Skin epidermis (tissue), 12 donors: ENCODE measurements at regions not wholly inside any gene's neighbourhood (a gene's known extent, or its start where the extent isn't known, plus 50 kb on each side); places are given as distances from the start of the nearest gene placed in this dataset.
"Not testable (repeated sequence)": the region's sequence is repeated elsewhere in the genome, so short reads cannot be mapped to it uniquely, and the experiment has no call there.

ENCODE experiments used
- H3K27ac ChIP-seq, 21 experiments: fragments of 200-600 bp; sonication (generic) in 11 of 21; one replicate each; pipeline ENCODE4 v1.5.0; 2020; ENCODE audit warnings: mild to moderate bottlenecking in 3 of 21, inconsistent platforms in 2 of 21, moderate library complexity in 2 of 21
- H3K4me3 ChIP-seq, 7 experiments: fragments of 200-600 bp; sonication (generic) in 2 of 7; one replicate each; pipeline ENCODE4 v1.5.0; 2020; ENCODE audit warnings: inconsistent platforms in 2 of 7, mild to moderate bottlenecking in 2 of 7, moderate library complexity in 1 of 7

GRCh38 chr13:81362711-81363110 lies 1021.8 kb upstream of the SPRY2 start:
- H3K27ac ChIP-seq, H3K4me3 ChIP-seq: not testable (repeated sequence)

- Histone ChIP-seq H3K4me3 (no peak overlapping the region), H3K27ac (no peak overlapping the region)
Measured at GRCh38 chr13:81350056-81350455, 1009.1 kb upstream of the SPRY2 start.

GRCh38 chr13:81340118-81341069 lies 999.5 kb upstream of the SPRY2 start:
- H3K27ac ChIP-seq = not testable (repeated sequence)

GRCh38 chr13:81339666-81340065 lies 998.7 kb upstream of the SPRY2 start:
- not testable (repeated sequence) for H3K4me3 ChIP-seq, H3K27ac ChIP-seq

More at GRCh38 chr13:81340118-81341069, 999.5 kb upstream of the SPRY2 start:
- H3K4me3 ChIP-seq = not testable (repeated sequence)

GRCh38 chr13:81334481-81334880 lies 993.6 kb upstream of the SPRY2 start:
- no peak overlapping the region for H3K27ac ChIP-seq

GRCh38 chr13:81326913-81327312 lies 986.0 kb upstream of the SPRY2 start:
- Histone ChIP-seq H3K27ac (no peak overlapping the region), H3K4me3 (no peak overlapping the region)

More at GRCh38 chr13:81334481-81334880, 993.6 kb upstream of the SPRY2 start:
- no peak overlapping the region for H3K4me3 ChIP-seq

- no peak overlapping the region for H3K27ac ChIP-seq
- no peak overlapping the region for H3K4me3 ChIP-seq
Measured at GRCh38 chr13:81320516-81320915, 979.6 kb upstream of the SPRY2 start.

GRCh38 chr13:81319351-81319750 lies 978.4 kb upstream of the SPRY2 start:
- Histone ChIP-seq H3K4me3 (no peak overlapping the region), H3K27ac (no peak overlapping the region)

- H3K4me3 ChIP-seq = no peak overlapping the region
Measured at GRCh38 chr13:81318231-81319019, 977.5 kb upstream of the SPRY2 start.

GRCh38 chr13:81314461-81314860 lies 973.5 kb upstream of the SPRY2 start:
- H3K27ac ChIP-seq = no peak overlapping the region
- no peak overlapping the region for H3K4me3 ChIP-seq

More at GRCh38 chr13:81318231-81319019, 977.5 kb upstream of the SPRY2 start:
- no peak overlapping the region for H3K27ac ChIP-seq

- H3K4me3 ChIP-seq = no peak overlapping the region
- H3K27ac ChIP-seq = no peak overlapping the region
Measured at GRCh38 chr13:81305928-81306327, 965.0 kb upstream of the SPRY2 start.

GRCh38 chr13:81304121-81304659 lies 963.3 kb upstream of the SPRY2 start:
- H3K4me3 ChIP-seq = no peak overlapping the region
- no peak overlapping the region for H3K27ac ChIP-seq

- Histone ChIP-seq H3K27ac (no peak overlapping the region), H3K4me3 (no peak overlapping the region)
Measured at GRCh38 chr13:81302677-81303076, 961.8 kb upstream of the SPRY2 start.

GRCh38 chr13:81302125-81302524 lies 961.2 kb upstream of the SPRY2 start:
- H3K27ac ChIP-seq = no peak overlapping the region
- no peak overlapping the region for H3K4me3 ChIP-seq

GRCh38 chr13:81295177-81295576 lies 954.3 kb upstream of the SPRY2 start:
- H3K27ac ChIP-seq = no peak overlapping the region
- no peak overlapping the region for H3K4me3 ChIP-seq

- H3K27ac ChIP-seq = no peak overlapping the region
- no peak overlapping the region for H3K4me3 ChIP-seq
Measured at GRCh38 chr13:81293594-81294164, 952.8 kb upstream of the SPRY2 start.

- H3K4me3 ChIP-seq = no peak overlapping the region
- H3K27ac ChIP-seq = no peak overlapping the region
Measured at GRCh38 chr13:81283561-81283960, 942.6 kb upstream of the SPRY2 start.

- no peak overlapping the region for H3K4me3 ChIP-seq
- no peak overlapping the region for H3K27ac ChIP-seq
Measured at GRCh38 chr13:81283062-81283461, 942.1 kb upstream of the SPRY2 start.

- no peak overlapping the region for H3K27ac ChIP-seq
- no peak overlapping the region for H3K4me3 ChIP-seq
Measured at GRCh38 chr13:81275666-81276258, 934.8 kb upstream of the SPRY2 start.

- H3K4me3 ChIP-seq = no peak overlapping the region
- no peak overlapping the region for H3K27ac ChIP-seq
Measured at GRCh38 chr13:81247711-81248110, 906.8 kb upstream of the SPRY2 start.
